SU-DHL-6 (cell line): ENCODE measurements at regions not wholly inside any gene's neighbourhood (a gene's known extent, or its start where the extent isn't known, plus 50 kb on each side); places are given as distances from the start of the nearest gene placed in this dataset.

Experiments
- H2AFZ ChIP-seq: fragments of 200-600 bp; sonication (generic); 2 replicates; pipeline ENCODE4 v1.6.1; 2014; ENCODE audit warnings: low read depth, mild to moderate bottlenecking, moderate library complexity, mixed read lengths, antibody characterized with exemption, low read length; ENCODE audit not compliant: severe bottlenecking
- H3F3A ChIP-seq: fragments of 200-600 bp; shearing (Covaris generic); 2 replicates; pipeline ENCODE4 v1.6.0; 2016; ENCODE audit warnings: antibody characterized with exemption, mild to moderate bottlenecking; ENCODE audit not compliant: insufficient read depth
- H3K27ac ChIP-seq: fragments of 200-600 bp; sonication (generic); 2 replicates; pipeline ENCODE4 v1.5.1; 2016; ENCODE audit warnings: low read depth, mild to moderate bottlenecking, low read length, moderate library complexity, mixed read lengths
- H3K27me3 ChIP-seq: fragments of 200-600 bp; sonication (generic), shearing (Covaris generic); 2 replicates; pipeline ENCODE4 v1.6.0; 2014; ENCODE audit warnings: mild to moderate bottlenecking, low read length
- H3K36me3 ChIP-seq: fragments of 200-600 bp; sonication (generic); 2 replicates; pipeline ENCODE4 v1.6.1; 2014; ENCODE audit warnings: mild to moderate bottlenecking, low read length, mixed read lengths
- H3K4me2 ChIP-seq: fragments of 300-600, 200-600 bp; shearing (Covaris generic), sonication (generic); 2 replicates; pipeline ENCODE4 v1.6.0; 2014; ENCODE audit warnings: low read length, low read depth, mild to moderate bottlenecking; ENCODE audit not compliant: poor library complexity, severe bottlenecking
- H3K4me3 ChIP-seq: fragments of 200-600 bp; sonication (generic); 2 replicates; pipeline ENCODE4 v1.5.1; 2014; ENCODE audit warnings: antibody characterized with exemption, low read length, mild to moderate bottlenecking, mixed read lengths; ENCODE audit not compliant: insufficient read depth, poor library complexity, severe bottlenecking
- H3K79me2 ChIP-seq: fragments of 200-600 bp; sonication (generic); 2 replicates; pipeline ENCODE4 v1.6.1; 2014; ENCODE audit warnings: mild to moderate bottlenecking, low read length, moderate library complexity; ENCODE audit not compliant: insufficient read depth
- H3K9ac ChIP-seq: fragments of 200-600 bp; sonication (generic); 2 replicates; pipeline ENCODE4 v1.7.0; 2014; ENCODE audit warnings: mild to moderate bottlenecking, low read length
- H3K9me2 ChIP-seq: fragments of 200-600 bp; sonication (generic); replicated peaks from 2 replicates; pipeline ENCODE4 v1.6.1; 2014; ENCODE audit warnings: low read length; ENCODE audit not compliant: insufficient read depth
- H3K9me3 ChIP-seq: fragments of 200-600 bp; sonication (generic); 2 replicates; pipeline ENCODE4 v1.6.1; 2014; ENCODE audit warnings: low read length, mixed read lengths; ENCODE audit not compliant: insufficient read depth
- H4K20me1 ChIP-seq: fragments of 200-600 bp; sonication (generic); 2 replicates; pipeline ENCODE4 v1.6.1; 2014; ENCODE audit warnings: low read depth, mild to moderate bottlenecking, antibody characterized with exemption, low read length, moderate library complexity, mixed read lengths
- EZH2phosphoT487 ChIP-seq: fragments of 200-600 bp; sonication (generic), shearing (Covaris generic); conservative IDR thresholded peaks from 2 replicates; pipeline ENCODE4 v1.6.1; 2018; ENCODE audit warnings: mild to moderate bottlenecking, antibody characterized with exemption, low read length, moderate library complexity, mixed read lengths
- TF ChIP-seq, protein P1 (sequence below): fragments of 200-600 bp; sonication (generic); IDR thresholded peaks from one replicate; pipeline ENCODE4 v1.5.1; 2017; ENCODE audit warnings: antibody characterized with exemption, mild to moderate bottlenecking, low read length, moderate library complexity; ENCODE audit not compliant: insufficient read depth, poor library complexity, severe bottlenecking

DNA sequence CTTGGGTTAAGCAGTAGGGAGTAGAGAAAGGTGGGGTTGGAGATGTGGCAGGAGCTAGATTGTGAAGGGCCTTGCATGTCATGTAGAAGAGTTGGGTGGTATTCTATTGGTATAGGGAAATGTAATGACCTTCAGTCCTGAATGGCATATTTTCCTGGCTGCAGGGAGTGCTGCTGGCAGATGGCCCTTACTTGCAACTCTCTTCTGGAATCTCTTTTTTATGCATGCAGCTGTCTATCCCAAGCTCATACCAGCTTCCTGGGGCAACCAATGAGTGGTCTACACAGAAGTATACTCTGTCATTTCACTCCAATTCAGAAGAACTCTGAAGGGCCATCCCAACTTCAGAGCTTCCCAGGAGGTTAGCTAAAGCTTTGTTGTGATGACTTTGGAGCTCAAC is 144.7 kb upstream of the ANKRD28 start:
- H3K9me2 ChIP-seq: no peaks in the 10 kb centered on the region
- TF ChIP-seq, protein P1, sequence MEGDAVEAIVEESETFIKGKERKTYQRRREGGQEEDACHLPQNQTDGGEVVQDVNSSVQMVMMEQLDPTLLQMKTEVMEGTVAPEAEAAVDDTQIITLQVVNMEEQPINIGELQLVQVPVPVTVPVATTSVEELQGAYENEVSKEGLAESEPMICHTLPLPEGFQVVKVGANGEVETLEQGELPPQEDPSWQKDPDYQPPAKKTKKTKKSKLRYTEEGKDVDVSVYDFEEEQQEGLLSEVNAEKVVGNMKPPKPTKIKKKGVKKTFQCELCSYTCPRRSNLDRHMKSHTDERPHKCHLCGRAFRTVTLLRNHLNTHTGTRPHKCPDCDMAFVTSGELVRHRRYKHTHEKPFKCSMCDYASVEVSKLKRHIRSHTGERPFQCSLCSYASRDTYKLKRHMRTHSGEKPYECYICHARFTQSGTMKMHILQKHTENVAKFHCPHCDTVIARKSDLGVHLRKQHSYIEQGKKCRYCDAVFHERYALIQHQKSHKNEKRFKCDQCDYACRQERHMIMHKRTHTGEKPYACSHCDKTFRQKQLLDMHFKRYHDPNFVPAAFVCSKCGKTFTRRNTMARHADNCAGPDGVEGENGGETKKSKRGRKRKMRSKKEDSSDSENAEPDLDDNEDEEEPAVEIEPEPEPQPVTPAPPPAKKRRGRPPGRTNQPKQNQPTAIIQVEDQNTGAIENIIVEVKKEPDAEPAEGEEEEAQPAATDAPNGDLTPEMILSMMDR: no peak
- no peak for TF ChIP-seq EZH2phosphoT487

DNA sequence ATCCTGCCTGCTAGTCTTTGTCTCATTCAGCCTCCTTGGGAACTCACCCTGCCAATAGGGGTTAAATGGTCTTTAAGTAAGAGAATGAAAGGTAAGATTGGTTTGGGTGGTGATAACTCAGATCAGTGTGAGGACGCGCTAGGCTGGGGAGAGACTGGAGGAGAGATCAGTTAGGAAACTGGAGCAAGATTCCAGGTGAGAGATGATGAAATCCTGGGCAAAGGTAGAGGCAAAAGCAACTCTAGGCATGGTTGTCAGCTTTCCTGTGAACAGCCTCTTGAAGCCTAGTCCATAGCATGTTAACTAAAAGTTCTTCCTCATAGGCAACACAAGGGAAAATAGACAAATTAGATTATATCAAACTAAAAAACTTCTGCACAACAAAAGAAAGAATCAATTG is 145.2 kb upstream of the ANKRD28 start:
- no peak for TF ChIP-seq EZH2phosphoT487
- TF ChIP-seq, protein P1: no peak
- Histone ChIP-seq H3K27ac (no peak overlapping the region), H3K79me2 (no peaks in the 10 kb centered on the region), H4K20me1 (no peaks in the 10 kb centered on the region), H3K9me3 (no peaks in the 10 kb centered on the region), H3K4me3 (no peak overlapping the region), H3K27me3 (no peaks in the 10 kb centered on the region), H3K9me2 (no peaks in the 10 kb centered on the region), H3K36me3 (no peaks in the 10 kb centered on the region), H3K9ac (no peak overlapping the region), H3F3A (no peaks in the 10 kb centered on the region), H2AFZ (no peak overlapping the region), H3K4me2 (no peak overlapping the region)

More for the DNA sequence above, 144.7 kb upstream of the ANKRD28 start:
- Histone ChIP-seq H2AFZ (no peak overlapping the region), H3K4me3 (no peak overlapping the region), H3K9ac (no peak overlapping the region), H3K9me3 (no peaks in the 10 kb centered on the region), H3K79me2 (no peaks in the 10 kb centered on the region), H3K4me2 (no peak overlapping the region), H3K36me3 (no peaks in the 10 kb centered on the region), H3K27ac (no peak overlapping the region), H3F3A (no peaks in the 10 kb centered on the region), H4K20me1 (no peaks in the 10 kb centered on the region), H3K27me3 (no peaks in the 10 kb centered on the region)

DNA sequence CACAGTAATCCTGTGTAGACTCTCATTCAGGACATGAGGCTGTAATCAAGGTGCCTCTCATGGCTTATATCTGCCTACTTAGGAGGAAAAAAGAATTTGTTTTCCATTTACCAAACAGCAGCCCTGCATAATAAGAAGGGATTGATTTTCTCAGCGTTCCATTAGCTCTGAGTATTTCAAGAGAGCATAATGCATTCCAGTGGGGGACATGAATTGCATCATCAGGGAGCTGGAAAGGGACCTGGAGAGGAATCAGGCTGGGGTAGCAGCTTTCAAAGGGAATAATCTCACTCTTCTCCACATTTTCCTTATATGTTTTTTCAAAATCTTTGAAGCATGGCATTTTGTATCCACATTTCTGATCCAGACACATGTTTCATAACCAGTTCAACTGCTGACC is 150.6 kb upstream of the ANKRD28 start:
- H4K20me1 ChIP-seq: no peaks in the 10 kb centered on the region
- no peaks in the 10 kb centered on the region for H3K36me3 ChIP-seq
- H3K27ac ChIP-seq: no peak overlapping the region
- no peaks in the 10 kb centered on the region for H3F3A ChIP-seq
- no peaks in the 10 kb centered on the region for H3K79me2 ChIP-seq
- no peak overlapping the region for H3K9ac ChIP-seq
- no peaks in the 10 kb centered on the region for H3K27me3 ChIP-seq
- H3K9me2 ChIP-seq: no peaks in the 10 kb centered on the region
- no peak overlapping the region for H3K4me2 ChIP-seq
- no peak overlapping the region for H2AFZ ChIP-seq
- TF ChIP-seq, protein P1: no peak
- TF ChIP-seq EZH2phosphoT487: no peak
- H3K9me3 ChIP-seq: no peaks in the 10 kb centered on the region
- no peak overlapping the region for H3K4me3 ChIP-seq
